B cell (primary cell): ENCODE measurements at regions not wholly inside any gene's neighbourhood (a gene's known extent, or its start where the extent isn't known, plus 50 kb on each side); places are given as distances from the start of the nearest gene placed in this dataset.

ENCODE experiments used
- CTCF ChIP-seq: fragments of 200-600 bp; IDR thresholded peaks from one replicate; pipeline ENCODE4 v1.8.0; 2022; ENCODE audit warnings: antibody characterized with exemption, mild to moderate bottlenecking
- EZH2 ChIP-seq: IDR thresholded peaks from 2 replicates; pipeline ENCODE4 v1.6.1; 2012; ENCODE audit warnings: borderline replicate concordance, low read depth, mild to moderate bottlenecking, moderate library complexity, low read length; ENCODE audit not compliant: insufficient read depth, poor library complexity, severe bottlenecking

- TF ChIP-seq CTCF, result no peak
- no peak for TF ChIP-seq EZH2
Measured at GRCh38 chr11:45592636-45593035, 72.8 kb downstream of the CHST1 start.
